Activated CD4-positive, alpha-beta T cell treated with anti-CD3 and anti-CD28 coated beads, Interleukin-2, amount 10 ng/mL, durations not matched to agents 7 days and 5 days (primary cell): ENCODE measurements at regions not wholly inside any gene's neighbourhood (a gene's known extent, or its start where the extent isn't known, plus 50 kb on each side); places are given as distances from the start of the nearest gene placed in this dataset.

Experiments used
- CTCF ChIA-PET: fragments of 350-600 bp; sonication (Branson Sonifier 250); formaldehyde crosslinking; loops from one replicate; lab custom pipeline; 2021; ENCODE audit warnings: antibody characterized with exemption; lab: Charles Lee
- POLR2A ChIA-PET: fragments of 350-600 bp; sonication (Branson Sonifier 250); formaldehyde crosslinking; loops from one replicate; lab custom pipeline; 2021; ENCODE audit warnings: antibody characterized with exemption; lab: Charles Lee
- DNase-seq: peaks from one replicate; pipeline ENCODE4 v3.0.0-alpha.2; 2020
- H3K27ac Mint-ChIP-seq: one replicate; pipeline ENCODE4 v1.8.0; 2021; ENCODE audit warnings: mild to moderate bottlenecking, moderate library complexity, mixed read lengths
- H3K27me3 Mint-ChIP-seq: one replicate; pipeline ENCODE4 v1.8.0; 2021; ENCODE audit warnings: mixed read lengths
- H3K36me3 Mint-ChIP-seq: one replicate; pipeline ENCODE4 v1.8.0; 2021; ENCODE audit warnings: low read depth, mixed read lengths
- H3K4me1 Mint-ChIP-seq: one replicate; pipeline ENCODE4 v1.8.0; 2021; ENCODE audit warnings: mixed read lengths
- H3K4me3 Mint-ChIP-seq: one replicate; pipeline ENCODE4 v1.8.0; 2021; ENCODE audit warnings: mild to moderate bottlenecking, moderate library complexity, mixed read lengths
- H3K9me3 Mint-ChIP-seq: one replicate; pipeline ENCODE4 v1.8.0; 2021; ENCODE audit warnings: mixed read lengths

DNA sequence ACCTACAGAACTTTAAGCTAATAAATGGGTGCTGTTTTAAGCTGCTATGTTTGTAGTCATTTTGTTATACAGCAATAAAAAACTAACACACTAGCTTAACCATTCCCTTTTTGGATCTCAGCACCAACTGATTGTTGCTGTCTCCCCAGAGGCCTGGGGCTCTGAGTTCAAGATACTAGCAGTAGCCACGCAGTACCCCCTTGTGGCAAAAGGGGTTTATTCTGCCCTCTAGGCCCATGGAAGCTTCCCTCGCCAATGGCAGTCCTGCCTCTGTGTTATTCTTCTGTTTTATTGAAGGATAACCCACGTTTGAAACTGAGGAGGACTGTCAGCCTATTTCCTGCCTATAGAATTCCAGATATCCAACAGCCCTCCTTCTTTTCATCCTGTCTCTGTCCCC lies 455.3 kb upstream of the ATP2B1 start:
- DNase-seq: no peak
- no peak overlapping the region for H3K27ac Mint-ChIP-seq
- no peaks in the 10 kb centered on the region for H3K36me3 Mint-ChIP-seq
- no peak overlapping the region for H3K4me3 Mint-ChIP-seq
- ChIA-PET CTCF (interaction anchor here (0.7 kb wide), 1 partner anchor 626 kb away, joined by 3 read pairs; no protein-coding TSS in a partner anchor), POLR2A (no interaction called here)
- H3K4me1 Mint-ChIP-seq: no peaks in the 10 kb centered on the region
- H3K9me3 Mint-ChIP-seq: peaks cover 3% of the 10 kb centered on the region
- no peaks in the 10 kb centered on the region for H3K27me3 Mint-ChIP-seq

DNA sequence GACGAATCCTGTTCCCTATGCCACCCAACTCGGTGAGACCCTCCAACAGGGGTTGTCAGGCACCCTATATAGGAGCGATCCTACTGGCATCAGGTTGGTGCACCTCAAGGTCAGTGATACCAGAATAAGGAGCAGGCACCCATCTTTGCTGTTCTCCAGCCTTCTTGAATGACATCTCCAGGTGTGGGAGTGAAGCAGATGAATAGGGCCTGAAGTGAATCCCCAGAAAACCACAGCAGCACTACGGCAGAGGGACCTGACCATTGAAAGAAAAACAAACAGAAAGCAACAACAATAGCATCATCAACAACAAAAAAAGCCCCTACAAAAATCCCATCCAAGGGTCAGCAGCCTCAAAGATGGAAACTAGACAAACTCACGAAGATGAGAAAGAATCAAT lies 445.2 kb upstream of the ATP2B1 start:
- H3K4me3 Mint-ChIP-seq: no peak overlapping the region
- CTCF ChIA-PET: no interaction called here
- H3K27ac Mint-ChIP-seq: no peak overlapping the region
- peaks cover 6% of the 10 kb centered on the region for H3K4me1 Mint-ChIP-seq
- POLR2A ChIA-PET: no interaction called here
- no peaks in the 10 kb centered on the region for H3K9me3 Mint-ChIP-seq
- no peak for DNase-seq
- no peaks in the 10 kb centered on the region for H3K27me3 Mint-ChIP-seq
- no peaks in the 10 kb centered on the region for H3K36me3 Mint-ChIP-seq

DNA sequence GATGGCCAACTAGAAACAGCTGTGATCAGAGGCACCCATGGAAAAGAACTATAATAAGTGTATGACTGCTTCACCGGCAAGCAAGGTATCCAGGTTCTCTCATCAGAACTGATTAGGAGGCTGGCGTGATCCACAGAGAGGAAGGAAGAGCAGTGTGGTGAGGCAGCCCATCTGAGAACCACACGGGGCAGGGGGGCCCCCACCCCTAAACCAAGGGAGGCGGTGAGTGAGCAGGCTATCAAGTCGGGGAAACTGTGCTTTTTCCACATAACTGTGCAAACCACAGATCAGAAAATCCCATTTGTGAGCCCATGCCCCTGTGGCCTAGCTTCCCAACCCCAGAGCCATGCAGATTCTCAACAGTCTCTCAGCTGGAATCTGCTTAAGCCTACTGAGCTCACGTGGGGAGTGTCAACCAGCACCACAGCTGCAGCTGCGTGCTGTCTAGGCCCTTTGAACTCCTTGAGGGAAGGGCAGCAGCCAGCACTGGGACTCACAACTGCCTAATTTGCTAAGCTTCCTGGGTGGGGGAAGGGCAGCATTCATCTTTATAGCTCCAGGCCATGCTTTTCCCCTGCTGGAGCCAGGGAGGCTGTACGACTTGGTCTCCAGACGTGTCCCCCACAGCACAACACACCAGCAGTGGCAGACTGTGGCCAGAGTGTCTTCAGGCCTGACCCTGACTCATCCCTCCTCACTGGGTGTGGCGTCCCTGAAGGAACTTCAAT lies 444.4 kb upstream of the ATP2B1 start:
- Mint-ChIP-seq H3K4me3 (no peak overlapping the region), H3K9me3 (peaks cover under 1% of the 10 kb centered on the region), H3K4me1 (peaks cover 6% of the 10 kb centered on the region), H3K27ac (no peak overlapping the region), H3K36me3 (no peaks in the 10 kb centered on the region), H3K27me3 (no peaks in the 10 kb centered on the region)
- ChIA-PET CTCF (no interaction called here), POLR2A (no interaction called here)
- no peak for DNase-seq

DNA sequence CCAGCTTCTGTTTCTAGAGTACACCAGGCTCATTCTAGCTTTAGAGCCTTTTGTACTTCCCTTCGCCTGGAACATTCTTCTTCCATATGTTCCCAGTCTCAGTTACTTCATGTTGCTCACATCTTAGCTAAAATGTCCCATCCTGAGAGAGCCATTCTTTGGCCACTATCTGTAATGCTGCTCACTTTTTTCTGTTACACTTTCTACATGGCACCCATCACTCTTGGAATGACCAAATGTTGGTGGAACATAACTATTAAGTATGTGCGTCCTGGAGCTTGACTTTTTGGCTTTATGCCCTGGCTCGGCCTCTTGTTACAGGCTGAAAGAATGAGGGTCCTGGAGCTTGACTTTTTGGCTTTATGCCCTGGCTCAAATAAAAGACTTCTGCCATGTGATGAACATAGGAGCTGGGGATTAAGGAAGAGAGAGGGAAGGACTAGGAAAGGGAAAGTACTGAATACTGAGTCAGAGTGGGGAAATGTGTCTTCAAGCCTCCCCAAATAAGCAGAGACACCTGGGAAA lies 442.9 kb upstream of the ATP2B1 start:
- Mint-ChIP-seq H3K27ac (no peak overlapping the region), H3K27me3 (no peaks in the 10 kb centered on the region), H3K36me3 (no peaks in the 10 kb centered on the region), H3K4me3 (no peak overlapping the region), H3K9me3 (peaks cover 3% of the 10 kb centered on the region), H3K4me1 (peaks cover 6% of the 10 kb centered on the region)
- ChIA-PET POLR2A (no interaction called here), CTCF (no interaction called here)
- no peak for DNase-seq

DNA sequence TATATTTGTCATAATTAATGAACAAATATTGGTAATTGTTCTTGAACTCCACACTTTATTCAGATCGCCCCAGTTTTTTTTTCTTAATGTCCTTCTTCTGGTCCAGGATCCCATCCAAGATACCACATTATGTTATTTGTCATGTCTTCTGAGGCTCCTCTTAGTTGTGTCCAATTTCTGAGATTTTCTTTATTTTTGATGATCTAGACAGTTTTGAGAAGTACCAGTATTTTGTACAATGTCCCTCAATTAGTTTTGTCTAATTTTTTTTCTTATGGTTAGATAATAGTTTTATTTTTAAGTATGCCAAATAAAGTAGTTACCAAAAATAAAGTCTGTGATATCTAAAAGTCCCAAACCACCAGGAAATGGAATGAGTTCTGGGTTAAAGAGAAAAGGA lies 440.8 kb upstream of the ATP2B1 start:
- no peak for DNase-seq
- no peaks in the 10 kb centered on the region for H3K36me3 Mint-ChIP-seq
- H3K4me3 Mint-ChIP-seq: no peak overlapping the region
- CTCF ChIA-PET: no interaction called here
- no peak overlapping the region for H3K27ac Mint-ChIP-seq
- POLR2A ChIA-PET: no interaction called here
- H3K27me3 Mint-ChIP-seq: no peaks in the 10 kb centered on the region
- H3K9me3 Mint-ChIP-seq: peaks cover 3% of the 10 kb centered on the region
- H3K4me1 Mint-ChIP-seq: peaks cover 6% of the 10 kb centered on the region

DNA sequence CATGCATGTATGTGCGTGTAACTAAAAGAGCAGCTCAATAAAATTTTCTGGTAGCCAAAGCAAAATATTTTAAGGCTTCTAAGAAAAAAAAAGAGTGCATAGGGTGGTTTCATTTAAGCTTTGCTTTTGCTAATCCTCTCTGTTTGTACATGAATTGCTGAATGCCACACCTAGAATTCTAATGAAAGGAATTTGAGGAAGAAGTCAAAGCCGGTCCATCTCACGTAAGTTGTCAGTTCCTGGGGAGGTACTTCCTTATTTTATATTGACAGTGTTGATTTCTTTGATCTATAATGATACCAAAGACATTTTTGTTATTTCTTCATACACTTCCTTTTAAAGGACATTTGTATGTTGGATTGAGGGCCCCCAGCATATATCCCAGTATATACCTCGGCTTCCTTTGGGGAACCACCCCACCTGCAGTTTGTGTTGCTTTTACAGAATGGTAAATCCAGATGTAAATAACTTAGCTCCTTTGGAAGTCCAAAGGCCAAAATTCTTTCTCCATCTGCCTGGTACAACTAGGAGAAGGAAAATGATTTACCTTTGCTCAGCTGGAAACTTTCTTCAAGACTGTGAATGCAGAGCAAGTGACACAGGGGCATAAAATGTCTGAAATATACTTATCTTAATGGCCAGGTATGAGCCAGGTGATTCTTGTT lies 420.9 kb upstream of the ATP2B1 start:
- ChIA-PET CTCF (interaction anchor here (1.4 kb wide), 1 partner anchor 18 kb away, joined by 3 read pairs; no protein-coding TSS in a partner anchor), POLR2A (no interaction called here)
- Mint-ChIP-seq H3K36me3 (no peaks in the 10 kb centered on the region), H3K9me3 (no peaks in the 10 kb centered on the region), H3K4me3 (no peak overlapping the region), H3K4me1 (no peaks in the 10 kb centered on the region), H3K27me3 (no peaks in the 10 kb centered on the region), H3K27ac (no peak overlapping the region)
- DNase-seq: no peak

DNA sequence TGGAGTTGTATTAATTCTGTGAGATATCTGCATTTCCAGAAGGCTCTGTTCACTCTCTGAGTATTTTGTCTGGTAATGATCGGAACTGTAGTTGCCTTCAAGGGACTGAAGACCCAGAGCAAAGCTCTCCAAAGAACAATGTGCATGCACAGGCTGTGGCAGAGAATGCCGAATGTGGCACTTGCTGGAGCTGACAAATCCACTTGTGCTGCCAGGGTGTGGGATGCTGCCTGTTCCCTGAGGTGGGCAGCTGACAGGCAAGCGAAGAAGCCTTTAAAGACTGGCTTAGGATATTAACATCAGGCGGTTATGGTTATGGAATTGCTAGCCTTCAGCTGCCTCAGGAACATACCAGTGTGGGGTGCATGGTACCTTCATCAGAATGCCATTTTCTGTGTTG lies 419.9 kb upstream of the ATP2B1 start:
- no peak overlapping the region for H3K27ac Mint-ChIP-seq
- H3K4me1 Mint-ChIP-seq: no peaks in the 10 kb centered on the region
- H3K4me3 Mint-ChIP-seq: no peak overlapping the region
- H3K9me3 Mint-ChIP-seq: no peaks in the 10 kb centered on the region
- DNase-seq: no peak
- H3K27me3 Mint-ChIP-seq: no peaks in the 10 kb centered on the region
- no peaks in the 10 kb centered on the region for H3K36me3 Mint-ChIP-seq
- POLR2A ChIA-PET: no interaction called here
- CTCF ChIA-PET: interaction anchor here (1.4 kb wide), 1 partner anchor 17 kb away, joined by 3 read pairs; no protein-coding TSS in a partner anchor

DNA sequence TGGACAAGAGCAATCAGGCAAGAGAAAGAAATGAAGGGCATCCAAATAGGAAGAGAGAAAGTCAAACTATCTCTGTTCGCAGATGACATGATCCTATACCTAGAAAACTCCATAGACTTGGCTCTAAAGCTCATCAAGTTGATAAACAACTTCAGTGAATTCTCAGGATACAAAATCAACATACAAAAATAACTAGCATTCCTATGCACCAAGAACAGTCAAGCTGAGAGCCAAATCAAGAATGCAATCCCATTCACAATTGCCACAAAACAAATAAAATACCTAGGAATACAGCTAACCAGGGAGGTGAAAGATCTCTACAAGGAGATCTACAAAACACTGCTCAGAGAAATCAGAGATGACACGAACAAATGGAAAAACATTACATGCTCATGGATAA lies 417.5 kb upstream of the ATP2B1 start:
- POLR2A ChIA-PET: no interaction called here
- CTCF ChIA-PET: no interaction called here
- DNase-seq: no peak
- H3K4me1 Mint-ChIP-seq: no peaks in the 10 kb centered on the region
- no peaks in the 10 kb centered on the region for H3K36me3 Mint-ChIP-seq
- peaks cover 6% of the 10 kb centered on the region for H3K9me3 Mint-ChIP-seq
- H3K4me3 Mint-ChIP-seq: no peak overlapping the region
- no peak overlapping the region for H3K27ac Mint-ChIP-seq
- no peaks in the 10 kb centered on the region for H3K27me3 Mint-ChIP-seq

DNA sequence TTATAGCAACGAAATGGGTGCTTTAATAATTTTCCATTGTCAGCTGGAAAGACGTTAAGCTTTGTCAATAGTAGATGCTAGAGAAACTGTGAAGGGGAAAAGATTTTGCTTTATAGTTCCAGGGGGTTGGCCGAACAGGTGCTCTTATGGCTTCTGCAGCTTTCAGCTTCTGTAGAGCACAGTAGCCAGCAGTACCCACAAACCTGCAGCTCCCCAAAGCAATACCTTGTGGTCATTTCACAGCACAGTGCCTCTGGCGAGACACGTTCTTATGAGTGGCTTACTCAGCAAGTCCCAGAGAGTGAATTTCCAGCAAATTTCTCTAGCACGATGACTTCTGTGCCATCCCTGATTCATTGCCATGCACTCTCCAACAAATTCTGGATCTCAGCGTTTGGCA lies 416.3 kb upstream of the ATP2B1 start:
- DNase-seq: no peak
- CTCF ChIA-PET: no interaction called here
- Mint-ChIP-seq H3K9me3 (peaks cover 18% of the 10 kb centered on the region), H3K4me3 (no peak overlapping the region), H3K4me1 (no peaks in the 10 kb centered on the region), H3K27me3 (no peaks in the 10 kb centered on the region), H3K27ac (no peak overlapping the region), H3K36me3 (no peaks in the 10 kb centered on the region)
- POLR2A ChIA-PET: no interaction called here

DNA sequence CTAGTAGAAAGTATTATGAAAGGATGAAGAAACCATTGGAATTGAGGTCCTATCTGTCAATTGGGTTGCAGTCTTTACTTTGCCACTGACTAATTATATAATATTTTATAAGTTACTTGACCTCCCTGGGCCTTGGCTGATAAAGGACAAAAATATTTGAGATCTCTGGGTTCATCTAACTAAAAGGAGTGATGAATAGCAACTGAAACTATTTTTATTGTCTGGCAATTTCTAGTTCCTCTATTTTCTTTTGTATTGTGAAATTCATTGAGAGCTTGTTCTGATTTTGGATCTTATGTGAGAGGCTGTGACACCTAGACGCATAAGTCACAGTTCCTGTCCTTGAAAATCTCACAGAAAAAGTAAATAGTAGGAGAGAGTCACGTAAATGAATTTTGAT lies 415.7 kb upstream of the ATP2B1 start:
- CTCF ChIA-PET: no interaction called here

DNA sequence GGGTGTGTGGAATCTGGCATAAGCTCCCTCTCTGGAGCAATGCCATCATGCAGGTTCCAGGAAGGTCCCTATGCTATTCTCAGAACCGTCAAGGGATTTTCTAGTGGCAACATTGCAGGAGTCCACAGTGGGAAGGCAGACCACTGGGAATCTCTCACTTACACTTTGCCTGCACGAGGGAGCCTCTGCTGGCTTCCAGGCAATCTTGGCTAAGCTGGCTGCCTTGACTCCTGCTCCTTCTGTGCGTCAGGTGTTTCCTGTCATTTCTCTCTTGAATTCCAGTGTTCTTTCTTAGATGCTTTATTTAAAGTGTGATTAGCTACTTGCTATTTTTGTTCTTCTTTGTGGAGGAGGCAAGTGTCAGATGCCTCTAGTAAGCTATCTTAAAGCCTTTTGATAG lies 414.0 kb upstream of the ATP2B1 start:
- Mint-ChIP-seq H3K36me3 (no peaks in the 10 kb centered on the region), H3K9me3 (peaks cover 25% of the 10 kb centered on the region), H3K27ac (no peak overlapping the region), H3K27me3 (no peaks in the 10 kb centered on the region), H3K4me3 (no peak overlapping the region), H3K4me1 (no peaks in the 10 kb centered on the region)
- ChIA-PET POLR2A (no interaction called here), CTCF (no interaction called here)
- DNase-seq: no peak

More for the DNA sequence above, 415.7 kb upstream of the ATP2B1 start:
- Mint-ChIP-seq H3K36me3 (no peaks in the 10 kb centered on the region), H3K4me3 (no peak overlapping the region), H3K4me1 (no peaks in the 10 kb centered on the region), H3K27me3 (no peaks in the 10 kb centered on the region), H3K9me3 (peaks cover 21% of the 10 kb centered on the region), H3K27ac (no peak overlapping the region)
- no peak for DNase-seq
- POLR2A ChIA-PET: no interaction called here

DNA sequence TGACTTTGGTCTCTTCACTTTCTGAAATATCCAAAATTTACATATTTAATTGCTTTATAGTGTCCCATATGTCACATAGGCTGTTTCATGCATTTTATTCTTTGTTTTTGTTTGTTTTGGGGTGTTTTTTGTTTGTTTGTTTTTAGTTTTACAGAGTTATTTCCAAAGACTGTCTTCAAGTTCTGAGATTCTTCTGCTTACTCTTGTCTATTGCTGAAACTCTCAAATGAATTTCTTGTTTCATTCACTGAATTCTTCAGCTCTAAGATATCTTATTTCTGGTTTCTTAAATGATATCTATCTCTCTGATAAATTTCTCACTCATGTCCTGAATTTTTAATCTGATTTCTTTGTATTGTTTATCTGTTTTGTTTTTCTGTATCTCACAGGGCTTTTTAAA lies 412.0 kb upstream of the ATP2B1 start:
- no peaks in the 10 kb centered on the region for H3K36me3 Mint-ChIP-seq
- CTCF ChIA-PET: no interaction called here
- peaks cover 26% of the 10 kb centered on the region for H3K9me3 Mint-ChIP-seq
- no peak overlapping the region for H3K4me3 Mint-ChIP-seq
- no peaks in the 10 kb centered on the region for H3K27me3 Mint-ChIP-seq
- POLR2A ChIA-PET: no interaction called here
- H3K4me1 Mint-ChIP-seq: no peaks in the 10 kb centered on the region
- DNase-seq: no peak
- H3K27ac Mint-ChIP-seq: no peak overlapping the region

DNA sequence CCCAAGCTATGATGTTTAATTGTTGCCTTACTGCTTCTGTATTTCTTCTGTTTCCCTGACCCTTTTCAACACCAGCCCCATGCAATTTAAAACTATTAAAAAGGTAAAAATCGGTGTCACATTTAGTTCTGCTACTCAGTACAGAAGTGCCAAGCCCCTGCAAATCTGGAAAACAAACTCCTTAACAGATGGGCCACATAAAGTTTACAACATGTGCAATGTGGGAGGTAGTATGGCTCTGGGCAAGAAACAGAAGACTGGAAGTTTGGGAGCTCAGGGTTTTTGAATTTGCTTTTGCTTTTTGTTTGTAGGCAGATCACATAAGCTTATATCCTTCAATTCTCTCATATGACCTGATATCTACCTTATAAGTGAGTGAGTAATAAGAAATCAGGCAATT lies 404.0 kb upstream of the ATP2B1 start:
- H3K4me1 Mint-ChIP-seq: no peaks in the 10 kb centered on the region
- CTCF ChIA-PET: no interaction called here
- H3K36me3 Mint-ChIP-seq: no peaks in the 10 kb centered on the region

More for the DNA sequence above, 404.0 kb upstream of the ATP2B1 start:
- Mint-ChIP-seq H3K27ac (no peak overlapping the region), H3K27me3 (no peaks in the 10 kb centered on the region), H3K4me3 (no peak overlapping the region), H3K9me3 (peaks cover 2% of the 10 kb centered on the region)
- DNase-seq: no peak
- POLR2A ChIA-PET: no interaction called here
